HepG2 (cell line): ENCODE measurements at regions not wholly inside any gene's neighbourhood (a gene's known extent, or its start where the extent isn't known, plus 50 kb on each side); places are given as distances from the start of the nearest gene placed in this dataset.

ENCODE experiments used
- CTCF ChIP-seq: sonication (generic); formaldehyde crosslinking; IDR thresholded peaks from 2 replicates; pipeline ENCODE4 v1.5.0; 2020; ENCODE audit warnings: mild to moderate bottlenecking, missing genetic modification reagents, moderate library complexity
- HNRNPUL1 ChIP-seq: fragments of 200-400 bp; formaldehyde crosslinking; IDR thresholded peaks from 2 replicates; pipeline ENCODE4 v1.6.1; 2017; ENCODE audit warnings: low read depth, mild to moderate bottlenecking, low read length, moderate library complexity
- KIAA2018 ChIP-seq: sonication (generic); formaldehyde crosslinking; IDR thresholded peaks from 2 replicates; pipeline ENCODE4 v1.5.0; 2020; ENCODE audit warnings: mild to moderate bottlenecking, missing genetic modification reagents, borderline replicate concordance
- POLR2AphosphoS5 ChIP-seq: IDR thresholded peaks from 2 replicates; pipeline ENCODE4 v1.6.1; 2012; ENCODE audit warnings: low read depth, low read length
- PRMT3 ChIP-seq: sonication (generic); formaldehyde crosslinking; IDR thresholded peaks from 2 replicates; pipeline ENCODE4 v1.8.1; 2022; ENCODE audit warnings: low read depth, mild to moderate bottlenecking, moderate library complexity, missing genetic modification reagents, borderline replicate concordance
- RERE ChIP-seq: IDR thresholded peaks from 2 replicates; pipeline ENCODE4 v1.6.1; 2016; ENCODE audit warnings: low read depth, missing genetic modification reagents, missing compliant biosample characterization
- ZNF510 ChIP-seq: sonication (generic); formaldehyde crosslinking; IDR thresholded peaks from 2 replicates; pipeline ENCODE4 v1.4.0; 2020; ENCODE audit warnings: low read depth, mild to moderate bottlenecking, missing genetic modification reagents
- TF ChIP-seq, protein P1 (sequence below): sonication (generic); formaldehyde crosslinking; IDR thresholded peaks from 2 replicates; pipeline ENCODE4 v1.4.0; 2020; ENCODE audit warnings: mild to moderate bottlenecking, missing genetic modification reagents

DNA sequence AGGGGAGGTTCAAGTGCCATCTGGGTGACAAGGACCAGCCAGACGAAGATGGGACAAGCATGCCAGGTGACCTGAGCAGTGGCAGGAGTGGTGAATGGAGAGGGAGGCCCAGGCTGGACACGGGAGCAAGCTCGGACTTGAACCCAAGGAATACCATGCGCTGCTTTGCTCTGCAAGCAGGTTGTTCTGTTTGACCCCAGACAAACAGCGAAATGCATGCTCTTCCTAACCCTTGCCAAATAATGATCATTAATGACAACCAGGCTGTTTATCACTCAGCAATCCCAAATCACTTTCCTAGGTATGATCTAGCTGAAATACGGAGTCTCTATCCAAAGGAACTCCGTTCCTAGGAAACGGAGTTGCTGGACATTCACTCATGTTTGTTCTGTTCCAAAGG lies 77.4 kb downstream of the PTPDC1 start:
- TF ChIP-seq, protein P1, sequence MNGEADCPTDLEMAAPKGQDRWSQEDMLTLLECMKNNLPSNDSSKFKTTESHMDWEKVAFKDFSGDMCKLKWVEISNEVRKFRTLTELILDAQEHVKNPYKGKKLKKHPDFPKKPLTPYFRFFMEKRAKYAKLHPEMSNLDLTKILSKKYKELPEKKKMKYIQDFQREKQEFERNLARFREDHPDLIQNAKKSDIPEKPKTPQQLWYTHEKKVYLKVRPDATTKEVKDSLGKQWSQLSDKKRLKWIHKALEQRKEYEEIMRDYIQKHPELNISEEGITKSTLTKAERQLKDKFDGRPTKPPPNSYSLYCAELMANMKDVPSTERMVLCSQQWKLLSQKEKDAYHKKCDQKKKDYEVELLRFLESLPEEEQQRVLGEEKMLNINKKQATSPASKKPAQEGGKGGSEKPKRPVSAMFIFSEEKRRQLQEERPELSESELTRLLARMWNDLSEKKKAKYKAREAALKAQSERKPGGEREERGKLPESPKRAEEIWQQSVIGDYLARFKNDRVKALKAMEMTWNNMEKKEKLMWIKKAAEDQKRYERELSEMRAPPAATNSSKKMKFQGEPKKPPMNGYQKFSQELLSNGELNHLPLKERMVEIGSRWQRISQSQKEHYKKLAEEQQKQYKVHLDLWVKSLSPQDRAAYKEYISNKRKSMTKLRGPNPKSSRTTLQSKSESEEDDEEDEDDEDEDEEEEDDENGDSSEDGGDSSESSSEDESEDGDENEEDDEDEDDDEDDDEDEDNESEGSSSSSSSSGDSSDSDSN (CRISPR knock-in tag), result no peak
- no peak for TF ChIP-seq PRMT3 (CRISPR knock-in tag)
- no peak for TF ChIP-seq RERE (CRISPR knock-in tag)
- TF ChIP-seq ZNF510 (CRISPR knock-in tag), result no peak
- no peak for TF ChIP-seq KIAA2018
- TF ChIP-seq HNRNPUL1, result no peak
- TF ChIP-seq CTCF (CRISPR knock-in tag), result no peak
- TF ChIP-seq POLR2AphosphoS5, result no peak
